Ramos (cell line): ENCODE measurements at regions not wholly inside any gene's neighbourhood (a gene's known extent, or its start where the extent isn't known, plus 50 kb on each side); places are given as distances from the start of the nearest gene placed in this dataset.

Experiments
- in situ Hi-C: fragments of 300-500 bp; cut with MboI; formaldehyde crosslinking; loops from one replicate; pipeline ENCODE4 v1.14.3; 2022; ENCODE audit warnings: low sequenced_read_pairs; ENCODE audit not compliant: unreplicated experiment

DNA sequence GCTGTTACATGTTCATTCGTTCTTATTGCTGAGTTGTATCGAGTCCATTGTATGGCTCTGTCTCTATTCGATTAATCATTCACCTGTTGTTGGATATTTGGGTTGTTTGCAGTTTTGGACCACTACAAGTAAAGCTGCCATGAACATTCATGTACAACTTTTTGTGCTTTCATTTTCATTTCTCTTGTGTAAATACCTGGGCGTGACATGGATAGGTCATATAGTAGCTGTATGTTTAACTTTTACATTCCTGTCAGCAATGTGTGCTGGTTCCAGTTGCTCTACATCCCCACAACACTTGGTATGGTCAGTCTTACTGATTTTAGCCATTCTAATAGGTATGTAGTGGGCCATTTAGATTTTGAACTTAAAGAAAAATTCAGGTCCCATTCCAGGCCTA, 194.2 kb upstream of the PLET1 start:
- in situ Hi-C loops, result no loop called here

DNA sequence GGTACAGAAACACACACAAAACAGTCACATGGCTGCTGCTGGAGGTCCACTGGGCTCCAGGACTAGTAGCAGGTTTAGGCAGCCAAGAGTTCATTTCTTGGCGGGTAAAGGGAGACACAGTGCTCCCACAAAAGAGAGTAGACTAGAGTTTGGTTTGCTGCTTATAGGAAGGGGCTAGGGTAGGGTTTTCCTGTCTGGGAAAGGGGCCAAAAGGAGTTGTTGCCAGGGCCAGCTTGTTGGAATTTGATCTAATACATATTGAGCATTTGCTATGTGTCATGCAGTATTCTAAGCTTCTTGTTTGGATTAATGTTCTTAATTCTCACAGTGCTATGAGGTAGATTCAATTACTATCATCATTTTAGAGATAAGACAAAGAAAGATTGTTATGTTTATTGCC, 195.1 kb upstream of the PLET1 start:
- in situ Hi-C loops, result no loop called here

DNA sequence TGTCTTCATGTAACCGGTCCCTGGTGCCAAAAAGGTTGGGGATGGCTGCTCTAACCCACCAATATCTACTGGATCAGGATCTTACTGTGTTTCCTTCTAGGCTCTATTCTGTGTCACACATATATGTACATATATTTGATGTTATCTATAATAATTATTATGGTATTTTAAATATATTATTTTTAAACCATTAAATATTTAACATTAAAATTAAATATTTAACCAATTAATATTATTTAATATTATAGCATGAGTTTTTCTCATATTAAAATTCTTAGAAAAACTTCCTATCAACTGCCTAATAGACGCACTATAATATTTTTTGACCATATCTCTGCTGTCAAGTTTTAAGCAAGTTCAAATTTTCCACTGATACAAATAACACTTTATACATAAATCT, 196.9 kb upstream of the PLET1 start:
- in situ Hi-C loops, result no loop called here

DNA sequence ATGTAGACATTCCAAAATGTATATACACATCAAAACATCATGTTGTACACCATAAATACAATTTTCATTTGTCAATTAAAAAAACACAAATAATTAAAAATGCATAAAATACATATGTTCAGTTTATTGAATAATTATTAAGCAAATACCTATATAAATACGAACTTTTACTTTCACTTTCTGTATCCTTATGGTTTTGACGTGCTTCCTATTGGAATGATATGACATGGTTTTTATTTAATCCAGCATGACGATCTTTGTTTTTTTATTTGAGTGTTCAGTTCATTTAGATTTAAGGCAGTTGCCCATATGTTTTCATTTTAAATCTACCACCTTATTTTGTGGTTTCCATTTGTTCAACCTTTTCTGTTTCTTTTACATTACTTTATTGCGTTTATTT, 198.3 kb upstream of the PLET1 start:
- in situ Hi-C loops, result no loop called here

DNA sequence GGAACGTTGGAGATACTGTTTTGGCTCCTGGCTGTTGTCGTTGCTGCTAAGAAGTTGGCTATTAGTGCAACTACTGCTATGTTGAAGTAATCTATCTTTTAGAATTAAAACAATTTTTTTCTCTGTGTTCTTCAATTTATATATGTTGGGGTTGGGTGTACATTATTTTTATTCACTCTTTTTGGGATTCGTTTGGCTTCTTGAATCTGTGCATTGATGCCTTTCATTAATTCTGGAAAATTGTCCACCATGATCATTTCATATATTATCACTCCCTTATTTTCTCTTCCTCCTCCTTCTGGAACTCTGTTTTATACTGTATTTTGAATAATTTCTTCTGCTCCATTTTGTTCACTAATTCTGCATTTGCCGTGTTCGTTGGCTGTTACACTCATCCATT, 199.5 kb upstream of the PLET1 start:
- in situ Hi-C loops, result no loop called here

DNA sequence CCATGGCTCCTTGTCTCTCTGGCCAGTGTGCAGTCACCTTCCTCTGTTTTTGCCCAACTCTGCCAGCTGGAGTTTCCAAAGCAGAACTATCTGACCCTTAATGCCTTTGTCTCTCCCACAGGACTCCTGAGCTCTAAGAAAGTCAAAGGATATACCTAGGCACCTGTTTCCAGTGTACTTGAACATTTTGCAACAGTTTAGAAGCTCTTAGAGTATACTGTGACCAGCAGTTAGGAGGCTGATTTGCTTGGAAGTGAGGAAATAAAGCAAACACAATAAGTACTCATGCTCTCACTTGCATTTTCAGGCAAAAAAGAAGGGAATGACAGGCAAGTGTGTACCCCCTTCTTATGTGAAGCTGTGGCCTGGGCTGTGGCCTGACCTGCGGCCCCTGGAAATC, 204.3 kb upstream of the PLET1 start:
- in situ Hi-C loops, result no loop called here

DNA sequence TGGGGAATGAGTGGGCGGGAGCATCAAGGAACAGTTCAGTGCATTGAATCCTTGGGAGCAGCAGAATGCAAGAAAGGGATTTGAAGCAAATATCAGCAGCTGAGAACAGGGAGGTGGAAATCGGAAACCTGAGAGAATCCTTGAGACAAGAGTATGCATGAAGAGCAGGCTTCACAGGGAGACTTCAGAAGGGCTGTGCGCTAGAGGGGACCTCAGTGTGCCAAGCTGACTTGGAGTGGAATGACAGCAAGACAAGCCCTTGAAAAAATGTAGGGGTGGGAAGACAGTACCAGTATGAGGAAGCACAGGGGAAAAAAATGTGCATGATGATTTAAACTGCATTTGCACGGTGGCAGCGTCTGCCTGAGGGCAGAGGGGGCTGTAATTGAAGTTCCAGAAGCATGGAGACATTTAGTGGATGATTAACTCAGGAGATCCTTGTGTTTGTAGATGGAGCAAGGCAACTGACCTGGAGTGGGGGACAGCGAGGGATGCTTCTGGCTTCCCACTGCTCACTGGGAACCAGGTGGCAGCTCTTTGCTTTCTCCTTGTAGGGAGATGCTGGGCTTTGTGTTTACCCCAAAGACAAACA, 204.9 kb upstream of the PLET1 start:
- in situ Hi-C loops, result no loop called here

DNA sequence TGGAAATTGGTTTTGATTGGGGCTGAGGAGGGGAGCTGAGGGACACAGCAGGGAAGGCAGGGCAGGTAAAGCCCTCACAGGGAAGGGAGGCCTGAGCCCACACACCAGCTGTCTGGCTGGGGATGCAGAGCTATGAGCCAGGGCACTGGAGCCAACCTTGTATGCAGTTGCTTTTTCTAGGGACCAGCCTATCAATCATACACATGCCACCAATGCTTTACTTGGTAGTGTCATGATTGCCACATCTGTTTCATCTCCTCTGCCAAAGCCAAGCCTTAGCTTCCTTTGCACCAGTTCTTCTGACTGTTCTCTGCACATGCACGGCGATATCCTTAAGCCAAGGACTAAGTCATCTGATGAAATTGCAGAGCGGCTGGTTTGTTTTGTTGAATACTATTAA, 207.1 kb upstream of the PLET1 start:
- in situ Hi-C loops, result no loop called here

DNA sequence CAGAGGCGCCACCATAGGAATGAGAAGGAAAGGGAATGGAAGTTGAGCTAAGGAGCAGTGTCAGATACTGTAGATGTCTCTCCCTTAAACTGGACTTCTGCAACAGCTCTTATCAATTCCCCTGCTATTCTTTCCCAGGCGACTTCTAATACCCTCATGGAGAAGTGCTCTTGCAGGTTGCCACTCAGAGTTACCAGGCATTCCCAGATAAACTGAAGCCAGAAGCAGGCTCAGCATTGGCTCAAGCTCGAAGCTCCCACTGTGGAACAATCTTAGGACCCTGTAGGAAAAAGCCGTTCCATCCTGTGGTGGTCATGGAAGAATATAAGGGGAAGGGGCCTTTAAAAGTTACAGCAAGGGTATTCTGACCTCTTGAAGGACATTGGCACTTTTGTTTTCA, 208.7 kb upstream of the PLET1 start:
- in situ Hi-C loops, result no loop called here

DNA sequence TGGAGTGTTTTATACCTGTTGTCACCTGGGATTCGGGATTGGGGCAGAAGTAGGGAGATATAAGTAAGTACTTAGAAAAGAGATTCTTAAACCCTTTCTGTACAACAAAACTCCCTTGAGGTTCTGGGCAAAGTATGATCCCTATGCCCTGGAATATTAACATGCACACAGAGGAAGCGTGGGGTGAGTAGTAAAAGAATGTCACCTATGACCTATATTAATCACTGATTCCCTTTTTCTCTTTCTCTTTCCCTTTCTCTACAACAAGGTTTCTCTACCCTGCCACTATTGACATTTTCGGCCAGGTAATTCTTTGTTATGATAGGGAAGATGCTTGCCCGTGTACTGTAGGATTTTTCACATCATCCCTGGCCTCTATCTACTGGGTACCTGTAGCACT, 209.7 kb upstream of the PLET1 start:
- in situ Hi-C loops, result no loop called here

DNA sequence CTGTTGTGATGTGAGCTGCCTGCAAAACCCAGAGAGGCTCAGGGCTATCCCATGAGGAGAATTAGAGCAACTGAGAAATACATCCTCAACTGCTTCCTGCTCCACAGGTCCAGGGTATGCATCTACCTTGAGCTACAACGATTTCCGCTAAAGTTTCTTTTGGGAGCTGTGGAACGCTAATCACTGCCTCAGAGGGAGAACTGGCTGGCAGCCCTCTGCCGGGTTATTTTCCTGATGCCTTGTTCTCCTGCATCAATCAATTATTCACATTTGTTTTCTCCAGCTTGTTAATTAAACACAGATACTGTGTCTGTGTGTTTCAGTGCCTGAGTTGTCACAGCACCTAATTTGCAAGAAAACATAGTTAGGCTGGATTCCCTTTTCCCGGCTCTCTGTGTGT, 211.1 kb upstream of the PLET1 start:
- in situ Hi-C loops, result no loop called here

DNA sequence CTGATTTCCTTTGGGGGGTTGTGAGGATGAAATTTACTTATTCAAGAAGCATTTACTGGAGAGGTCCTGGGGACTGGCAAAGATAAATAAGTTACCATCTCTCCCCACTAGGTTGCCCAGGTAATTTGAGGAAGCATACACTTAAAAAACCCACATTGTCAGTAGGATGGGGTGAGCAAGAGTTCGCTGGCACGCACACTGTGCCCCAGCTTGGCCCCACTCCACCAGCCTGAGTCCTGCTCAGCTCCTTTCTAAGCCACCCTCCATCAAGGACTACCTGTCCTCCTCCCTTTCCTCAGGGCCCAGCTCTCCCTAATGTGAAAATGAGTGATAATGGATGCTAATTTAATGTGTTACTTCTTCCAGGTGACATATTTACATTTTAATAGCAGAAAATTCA, 216.5 kb upstream of the PLET1 start:
- in situ Hi-C loops, result no loop called here

DNA sequence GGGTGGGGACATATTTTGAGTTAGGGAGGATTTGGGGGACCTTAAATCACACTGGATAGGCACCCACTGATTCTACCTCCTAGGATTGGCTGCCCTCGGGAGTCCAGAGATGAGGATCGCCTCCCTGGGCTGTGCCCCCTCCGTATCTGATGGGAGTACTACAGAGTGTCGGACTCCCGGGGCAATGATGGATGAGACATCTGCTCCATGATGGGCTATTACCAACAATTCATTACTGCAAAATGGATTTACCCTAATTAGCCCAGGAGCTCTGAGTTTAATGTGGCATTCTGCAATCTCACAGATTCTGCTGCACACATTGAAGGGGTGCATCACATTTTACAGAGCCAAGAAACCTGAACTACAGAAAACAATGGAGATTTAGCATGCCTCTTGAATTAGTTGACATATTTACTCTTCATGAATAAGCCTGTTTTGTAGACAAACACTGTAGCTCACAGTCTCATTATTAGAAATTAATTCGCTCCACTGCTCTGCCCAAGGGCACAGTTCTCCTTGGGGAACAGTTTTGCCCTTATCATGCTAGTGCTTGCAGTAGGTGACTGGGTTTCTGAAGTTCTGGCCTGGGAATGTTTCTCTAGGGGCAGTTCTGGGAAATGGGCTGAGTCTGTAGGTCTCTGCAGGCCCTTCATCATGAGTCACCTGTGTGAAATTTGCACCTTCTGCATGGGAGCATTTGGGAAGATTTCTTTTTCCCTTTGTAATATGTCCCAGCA, 217.1 kb upstream of the PLET1 start:
- in situ Hi-C loops, result no loop called here

DNA sequence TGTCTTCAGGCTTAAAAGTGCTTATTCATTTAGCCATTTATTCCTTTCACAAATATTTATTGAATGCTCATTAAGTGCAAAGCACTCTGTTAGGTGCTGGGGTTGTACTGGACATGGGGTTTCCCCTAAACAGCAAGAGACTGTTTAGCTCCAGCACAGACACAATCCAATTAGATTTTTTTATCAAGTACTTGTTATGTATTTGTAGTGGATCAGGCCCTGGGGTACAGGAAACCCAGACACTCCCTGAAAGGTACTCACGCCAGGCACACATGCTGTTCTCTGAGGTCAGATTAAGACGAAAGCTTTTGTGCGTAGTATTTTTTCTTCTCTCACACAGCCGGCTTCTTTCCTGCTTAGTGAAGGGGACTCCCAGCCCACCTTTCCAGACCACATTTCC, 218.1 kb upstream of the PLET1 start:
- in situ Hi-C loops, result no loop called here

DNA sequence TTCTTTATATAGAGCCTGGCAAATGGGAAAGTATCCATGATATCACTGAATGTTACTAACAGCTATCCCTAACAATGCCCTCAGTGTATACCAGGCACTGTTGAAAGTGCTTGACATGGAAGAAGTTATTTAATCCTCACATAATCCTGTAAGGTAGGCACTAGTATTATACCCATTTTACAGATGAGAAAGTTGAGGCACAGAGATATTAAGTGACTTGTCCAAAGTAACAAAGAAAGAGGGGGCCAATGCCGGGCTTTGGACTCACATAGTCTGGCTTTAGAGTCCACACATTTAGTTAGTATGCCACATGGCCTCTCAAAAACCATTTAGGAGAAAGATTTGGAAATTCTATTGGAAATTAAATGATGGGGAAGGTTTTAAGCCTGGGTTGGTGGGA, 220.8 kb upstream of the PLET1 start:
- in situ Hi-C loops, result no loop called here

DNA sequence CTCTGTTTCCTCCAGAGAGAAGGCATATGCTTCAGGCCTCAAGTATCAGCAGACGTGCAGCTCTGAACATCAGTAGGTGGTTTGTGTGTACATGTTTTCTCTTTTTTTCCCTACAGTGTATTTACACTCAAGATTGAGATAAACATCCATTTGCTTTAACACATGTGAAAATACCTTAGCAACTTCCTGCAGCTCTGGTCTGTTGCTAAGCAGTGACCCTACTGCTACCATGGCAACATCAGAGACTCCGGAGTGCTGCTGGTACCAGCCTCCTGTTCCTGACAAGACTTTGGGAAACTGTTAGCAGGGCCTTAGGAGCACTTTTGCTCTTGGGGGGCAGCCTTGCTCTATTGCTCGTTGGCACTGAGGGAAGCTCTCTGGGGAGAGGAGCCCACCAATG, 221.2 kb upstream of the PLET1 start:
- in situ Hi-C loops, result no loop called here

DNA sequence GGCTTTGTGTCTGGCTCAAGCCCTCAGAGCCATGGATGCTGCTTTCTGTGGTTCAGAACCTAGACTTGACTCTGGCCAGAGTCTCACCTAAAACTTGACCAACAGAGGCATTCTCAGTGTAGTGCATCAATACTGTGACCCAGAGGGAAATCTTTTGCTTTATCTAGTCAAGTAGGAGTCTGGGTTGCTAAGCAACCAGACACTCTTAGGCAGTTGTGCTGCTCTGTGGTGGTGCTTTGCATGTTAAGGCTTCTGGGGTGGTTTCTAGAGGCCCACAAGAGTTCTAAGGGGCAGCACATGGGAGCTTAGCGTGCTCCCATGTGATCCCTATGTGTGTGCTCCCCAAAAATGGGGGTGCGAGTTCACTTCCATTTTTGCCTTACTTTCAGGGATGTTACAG, 224.6 kb upstream of the PLET1 start:
- in situ Hi-C loops, result no loop called here

DNA sequence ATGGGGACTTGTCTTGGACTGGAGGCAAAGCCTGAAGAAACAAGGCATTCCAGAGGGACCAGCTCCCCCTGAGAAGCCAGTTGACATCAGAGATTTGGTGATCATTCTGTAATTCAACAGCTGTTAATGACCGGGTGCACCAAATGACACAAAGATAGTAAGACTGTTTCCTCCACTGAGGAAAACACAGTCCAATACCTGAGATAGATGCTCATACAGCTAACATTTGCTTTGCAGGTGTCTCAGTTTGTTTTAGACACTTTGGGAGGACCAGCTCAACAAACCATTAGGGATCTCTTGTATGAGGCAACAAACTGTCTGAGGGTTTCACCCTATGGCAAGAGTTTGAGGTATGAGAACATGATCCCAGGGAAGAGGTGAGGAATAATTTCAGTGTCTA, 237.2 kb upstream of the PLET1 start:
- in situ Hi-C loops, result no loop called here

DNA sequence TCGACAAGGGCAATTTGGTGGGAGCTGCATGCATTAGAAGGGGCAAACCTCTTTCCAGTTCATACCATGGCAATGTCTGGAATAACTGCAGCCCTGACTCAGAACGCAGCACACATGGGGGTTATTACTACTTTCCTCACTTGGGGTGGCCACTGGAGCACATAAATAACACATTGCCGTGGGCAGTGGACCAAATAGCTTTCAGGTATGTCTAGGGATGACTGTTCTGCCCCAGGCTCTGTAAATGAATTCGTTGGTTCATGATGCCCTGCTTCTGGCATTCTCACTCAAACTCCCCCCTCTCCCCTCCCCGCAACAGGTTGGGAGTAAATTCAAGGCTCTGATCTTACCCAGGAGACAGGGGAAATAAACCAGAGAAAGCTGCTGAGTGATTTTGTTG, 238.0 kb upstream of the PLET1 start:
- in situ Hi-C loops, result no loop called here

DNA sequence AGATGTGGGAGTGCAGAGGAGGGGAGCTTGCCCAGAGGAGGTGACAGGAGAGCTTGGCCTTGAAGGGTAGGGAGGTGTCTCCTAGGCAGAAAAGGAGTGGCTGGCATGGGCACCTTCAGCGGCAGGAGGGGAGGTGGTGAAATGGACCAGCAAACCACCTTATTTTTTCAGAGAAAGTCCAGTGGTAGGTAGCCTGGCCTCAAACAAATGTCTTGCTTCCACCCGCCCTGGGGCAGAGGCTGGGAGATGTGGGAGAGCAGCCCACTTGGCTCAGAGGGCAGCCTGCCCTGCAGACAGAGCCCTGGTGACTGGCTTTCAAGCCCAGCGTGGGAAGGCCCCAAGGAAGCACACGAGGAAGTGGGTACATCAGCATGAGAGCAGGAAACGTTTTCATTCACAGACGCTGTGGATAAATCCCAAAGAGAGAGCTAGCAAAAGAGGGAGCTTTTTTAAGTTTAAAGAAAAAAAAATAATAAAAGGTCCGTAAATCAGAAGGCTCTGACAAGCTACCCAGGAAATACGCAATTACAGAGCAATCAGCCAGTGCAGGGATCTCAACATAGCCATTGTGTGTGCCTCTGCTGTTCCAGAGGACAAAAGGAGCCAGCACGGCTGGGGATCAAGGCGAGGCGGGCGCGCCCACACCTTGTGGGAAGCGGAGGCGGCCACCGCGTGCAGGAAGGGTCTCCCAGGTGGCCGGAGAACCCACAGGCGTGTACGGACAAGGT, 238.7 kb upstream of the PLET1 start:
- in situ Hi-C loops, result no loop called here

DNA sequence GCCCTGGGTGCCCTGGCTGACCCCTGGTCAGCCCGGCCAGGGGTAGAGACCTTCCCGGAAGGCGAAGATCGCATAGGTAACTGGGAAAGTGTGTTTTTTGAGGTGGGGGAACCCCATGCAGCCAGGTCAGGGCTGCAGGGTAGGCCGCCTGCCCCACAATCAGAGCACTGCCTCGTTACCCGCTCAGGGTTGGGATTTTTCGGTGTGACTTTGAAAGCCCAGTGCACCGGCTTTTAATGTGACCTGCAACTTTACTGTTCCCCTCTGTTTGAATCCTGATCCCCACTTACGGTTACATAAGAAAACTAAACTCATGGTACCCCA, 239.2 kb upstream of the PLET1 start:
- in situ Hi-C loops, result no loop called here

DNA sequence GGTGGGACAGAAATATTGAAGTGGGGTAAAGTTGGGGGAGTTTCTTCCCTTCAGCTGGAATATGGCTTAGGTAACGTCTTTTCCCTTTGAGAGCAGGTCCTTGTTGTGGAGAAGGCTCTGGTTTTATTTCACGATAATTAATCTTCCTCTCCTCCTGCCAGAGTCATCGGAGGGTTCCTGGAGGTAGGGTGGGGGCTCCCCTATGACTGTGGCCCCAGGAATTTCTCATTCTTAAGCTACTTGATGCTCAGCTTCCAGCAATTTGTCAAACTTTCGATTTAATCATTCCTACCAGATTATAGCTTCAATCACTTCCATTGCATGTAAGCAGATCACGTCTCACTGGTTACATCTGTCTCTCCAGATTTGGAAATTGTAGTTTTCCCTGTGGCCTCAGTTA, 242.8 kb upstream of the PLET1 start:
- in situ Hi-C loops, result no loop called here
